NCI-H128 (cell line): ENCODE measurements at regions not wholly inside any gene's neighbourhood (a gene's known extent, or its start where the extent isn't known, plus 50 kb on each side); places are given as distances from the start of the nearest gene placed in this dataset.
A peak's percentile ranks its signal among the peaks of the same experiment; 100 is the strongest.
"Not testable (repeated sequence)": the region's sequence is repeated elsewhere in the genome, so short reads cannot be mapped to it uniquely, and the experiment has no call there.

Experiments
- DNase-seq: peaks from one replicate; lab custom pipeline; 2025; ENCODE audit not compliant: unreplicated experiment; lab: John Stamatoyannopoulos, UW

DNA sequence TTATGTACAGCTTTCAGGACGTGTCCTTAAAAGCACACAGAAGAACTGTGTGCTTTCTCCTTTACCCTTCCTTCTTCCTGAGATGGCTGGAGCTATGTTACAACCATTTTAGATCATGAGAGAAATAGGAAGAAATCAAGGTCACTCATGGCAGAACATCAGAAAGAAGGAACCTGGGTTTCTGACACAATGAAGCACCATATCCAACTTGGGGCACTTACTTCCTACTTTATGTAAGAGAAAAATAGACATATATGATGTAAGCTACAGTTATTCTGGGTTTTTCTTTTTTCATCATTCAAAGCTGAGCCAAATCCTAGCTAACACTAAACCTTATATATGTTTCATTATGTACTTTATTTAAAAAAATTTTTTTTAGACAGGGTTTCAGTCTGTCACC lies 79.5 kb downstream of the FAM161A start:
- DNase-seq: no peak

DNA sequence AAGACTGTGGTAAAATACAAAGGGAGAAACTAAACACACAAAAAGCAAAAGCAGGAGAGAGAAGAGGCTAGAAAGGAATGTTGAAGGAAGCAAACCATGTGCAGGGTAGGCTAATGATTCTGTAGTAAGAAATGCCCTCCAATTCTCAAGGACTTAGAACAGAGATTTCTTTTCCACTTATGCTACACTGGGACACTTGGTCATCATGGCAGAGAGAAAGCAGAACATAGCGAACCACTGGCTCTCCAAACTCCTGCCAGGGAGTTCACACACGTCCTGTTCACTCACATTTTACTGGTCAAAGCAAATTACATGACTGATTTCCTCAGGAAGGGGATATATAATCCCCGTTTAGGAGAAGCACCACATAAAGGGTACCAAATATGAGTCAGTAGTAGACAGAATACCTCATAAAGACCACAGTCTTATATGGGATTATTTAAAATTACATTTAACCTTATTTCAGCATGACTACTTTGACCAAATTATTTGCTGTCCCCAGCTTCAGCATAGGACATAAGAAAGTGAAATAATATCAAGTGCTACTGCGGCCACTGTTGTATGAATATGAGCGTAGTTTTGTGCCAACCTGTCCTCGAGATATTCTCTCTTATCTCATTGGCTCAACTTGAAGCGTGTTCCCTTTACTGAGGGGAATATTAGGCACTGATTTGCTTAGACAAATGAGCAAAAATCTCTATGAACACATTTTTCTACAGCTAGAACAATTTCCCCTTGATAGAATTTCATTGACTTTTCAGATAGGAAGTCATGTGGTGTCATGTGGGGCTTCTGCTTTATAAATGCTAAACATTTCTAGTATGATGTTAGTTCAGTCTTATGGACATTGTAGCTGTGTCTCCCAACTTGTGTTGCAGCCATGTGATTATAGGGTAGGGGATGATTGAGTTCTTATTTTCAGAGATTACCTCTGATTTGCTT lies 81.7 kb downstream of the FAM161A start:
- DNase-seq: no peak

DNA sequence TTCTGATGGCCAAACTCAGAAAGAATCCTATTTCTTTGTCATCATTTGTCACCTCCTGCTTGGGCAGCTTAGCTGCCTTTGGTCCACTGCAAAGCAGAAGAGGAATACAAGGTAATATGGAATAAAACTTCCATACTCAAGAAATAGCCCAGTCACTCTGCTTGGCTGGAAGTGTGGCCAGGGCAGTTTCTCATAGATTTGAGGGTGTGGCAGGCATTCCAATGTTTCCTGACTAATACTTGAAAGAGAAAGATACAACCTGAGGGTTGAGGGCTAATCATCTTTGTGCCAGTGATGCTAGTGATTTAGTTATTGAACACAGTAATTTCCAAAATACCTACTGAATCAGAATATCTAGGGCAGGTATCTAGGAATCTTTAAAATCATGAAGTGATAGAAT lies 83.1 kb downstream of the FAM161A start:
- DNase-seq: no peak

GRCh38 chr2:61770298-61770697 lies 83.6 kb downstream of the FAM161A start:
- no peak for DNase-seq

- DNase-seq: no peak
These were observed 84.7 kb downstream of the FAM161A start for GRCh38 chr2:61769093-61769675.

GRCh38 chr2:61764035-61764800 lies 89.6 kb downstream of the FAM161A start:
- peak; percentile 94 for DNase-seq

GRCh38 chr2:61763605-61764034 lies 90.2 kb downstream of the FAM161A start:
- no peak for DNase-seq

- DNase-seq: no peak
These were observed 91.6 kb downstream of the FAM161A start for GRCh38 chr2:61762292-61762691.

DNA sequence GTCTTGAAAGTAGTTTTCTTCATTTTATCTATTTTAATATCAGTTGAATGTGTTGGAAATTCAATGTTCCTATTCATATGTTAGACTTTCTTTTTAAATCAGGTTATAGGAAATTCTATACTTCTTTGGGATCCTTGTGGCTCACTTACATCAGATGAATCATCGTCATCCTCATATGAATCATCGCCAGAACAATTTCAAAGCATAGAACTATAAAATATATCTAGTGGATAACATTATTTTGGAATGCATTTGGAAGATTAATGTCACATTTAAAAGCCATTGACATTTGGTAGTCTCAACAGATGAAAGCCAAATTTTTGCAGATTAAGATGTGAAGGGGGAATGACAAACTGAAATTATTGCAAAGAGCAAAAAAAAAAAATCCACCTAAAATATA lies 94.1 kb downstream of the FAM161A start:
- DNase-seq: no peak

- no peak for DNase-seq
These were observed 94.9 kb downstream of the FAM161A start for GRCh38 chr2:61759005-61759404.

DNA sequence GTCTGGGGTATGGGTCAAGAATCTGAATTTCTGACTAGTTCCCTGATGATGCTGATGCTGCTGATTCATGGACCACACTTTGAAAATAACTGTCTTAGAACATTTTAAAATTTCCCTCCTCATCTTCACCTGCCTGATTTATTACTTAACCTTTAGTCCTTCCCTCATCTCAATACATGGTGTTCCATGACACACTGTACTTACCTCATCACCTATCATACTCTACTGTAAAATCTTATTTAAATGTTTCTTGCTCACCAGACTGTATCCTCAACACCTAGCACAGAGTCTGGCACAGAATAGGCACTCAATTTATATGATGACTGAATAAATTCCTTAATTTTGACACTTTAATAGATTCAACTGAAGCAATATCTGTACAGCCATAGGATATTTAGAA lies 95.7 kb downstream of the FAM161A start:
- DNase-seq: no peak

DNA sequence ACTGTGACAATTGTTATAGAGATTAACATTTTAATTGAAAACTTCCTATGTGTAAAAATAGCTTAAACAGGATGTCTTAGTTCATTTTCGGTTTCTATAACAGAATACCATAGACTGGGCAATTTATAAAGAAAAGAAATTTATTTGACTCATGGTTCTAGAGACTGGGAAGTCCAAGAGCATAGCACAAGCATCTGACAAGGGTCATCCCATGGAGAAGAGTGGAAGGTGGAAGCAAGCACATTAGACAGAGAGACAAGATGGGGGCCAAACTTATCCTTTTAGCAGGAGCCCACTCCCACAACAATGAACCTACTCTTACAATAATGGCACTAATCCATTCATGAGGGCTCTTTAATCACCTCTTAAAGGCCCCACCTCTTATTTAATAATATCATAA lies 100.3 kb downstream of the FAM161A start:
- DNase-seq: no peak

- no peak for DNase-seq
These were observed 103.2 kb downstream of the FAM161A start for GRCh38 chr2:61750624-61751023.

DNA sequence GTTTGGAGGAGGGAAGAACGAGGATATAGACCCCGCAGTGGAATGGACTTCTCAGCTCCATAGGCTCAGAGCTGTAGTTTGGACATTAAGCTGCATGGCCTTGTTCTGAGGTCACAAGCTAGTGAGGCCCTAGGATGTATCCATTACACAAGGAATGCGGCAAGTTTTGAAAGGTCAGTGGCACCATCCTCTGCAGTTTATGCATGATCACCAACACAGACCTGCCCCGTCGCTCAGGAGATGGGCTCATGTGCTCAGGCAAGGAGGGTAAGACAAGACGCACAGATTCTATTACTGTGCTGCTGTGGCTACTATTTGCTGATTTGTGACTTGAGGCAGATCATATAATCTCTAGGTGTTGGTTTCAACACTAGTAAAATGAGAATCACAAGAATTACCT lies 110.9 kb downstream of the FAM161A start:
- no peak for DNase-seq

DNA sequence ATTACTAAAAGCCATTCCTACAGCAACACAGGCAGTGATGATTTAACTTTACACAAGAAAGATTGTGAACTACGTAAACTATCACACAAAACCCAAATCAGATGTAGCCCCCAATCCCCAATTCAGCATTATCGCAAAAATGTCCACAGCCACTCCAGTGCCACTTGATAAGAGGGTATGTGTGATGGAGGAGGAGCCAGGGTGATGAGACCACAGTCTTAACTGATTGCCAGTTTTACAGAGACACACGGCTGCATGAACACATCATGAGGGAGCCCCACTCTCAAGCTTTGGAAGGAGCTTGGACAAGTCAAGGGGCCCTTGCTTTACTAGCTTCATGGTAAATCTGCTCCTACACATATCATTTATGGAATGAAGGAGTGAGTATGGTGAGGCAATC lies 116.0 kb downstream of the FAM161A start:
- DNase-seq: no peak

- DNase-seq: no peak
These were observed 116.9 kb downstream of the FAM161A start for GRCh38 chr2:61736953-61737352.

DNA sequence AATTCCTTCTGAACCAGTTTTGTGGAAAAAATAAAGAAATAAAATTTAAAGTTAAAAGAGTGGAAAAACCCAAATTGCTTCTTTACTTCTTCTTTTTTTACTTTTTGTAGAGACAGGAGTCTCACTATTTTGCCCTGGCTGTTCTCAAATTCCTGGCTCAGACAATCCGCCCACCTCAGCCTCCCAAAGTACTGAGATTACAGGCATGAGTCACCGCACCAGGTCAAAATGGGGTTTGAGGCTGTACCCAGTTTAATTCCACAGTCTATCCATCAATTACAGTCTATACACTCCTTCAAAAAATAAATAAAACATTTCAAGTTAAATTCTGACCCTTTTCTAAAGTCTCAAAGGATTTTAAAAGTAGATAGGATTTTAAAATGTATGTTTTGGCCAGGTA lies 120.3 kb downstream of the FAM161A start:
- DNase-seq: no peak

- no peak for DNase-seq
These were observed 121.1 kb downstream of the FAM161A start for GRCh38 chr2:61732787-61733186.

DNA sequence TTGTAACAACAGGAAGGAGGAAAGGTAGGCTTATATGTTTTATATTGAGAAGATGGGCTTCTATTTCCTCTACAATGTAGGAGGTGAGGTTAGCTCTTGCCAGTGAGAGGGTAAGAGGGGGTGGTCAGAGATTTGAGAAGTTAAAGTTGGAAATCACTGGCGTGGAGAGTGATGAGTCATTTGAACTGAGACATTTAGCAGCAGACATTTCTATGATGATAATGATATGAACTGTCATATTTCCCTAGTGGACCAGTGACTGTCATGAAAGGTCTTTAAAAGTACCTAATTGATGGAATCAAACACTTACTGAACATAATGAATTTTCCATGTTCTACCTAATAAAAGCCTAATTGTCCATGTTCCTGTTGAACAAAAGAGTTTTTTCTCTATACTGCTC lies 126.1 kb downstream of the FAM161A start:
- DNase-seq: no peak

GRCh38 chr2:61726456-61727209 lies 127.2 kb downstream of the FAM161A start:
- DNase-seq: no peak

- DNase-seq: not testable (repeated sequence)
These were observed 130.5 kb downstream of the FAM161A start for GRCh38 chr2:61723364-61723763.
